ENCODE measurements at regions not wholly inside any gene's neighbourhood (a gene's known extent, or its start where the extent isn't known, plus 50 kb on each side); places are given as distances from the start of the nearest gene placed in this dataset.
"Not testable (repeated sequence)": the region's sequence is repeated elsewhere in the genome, so short reads cannot be mapped to it uniquely, and the experiment has no call there.

DNA sequence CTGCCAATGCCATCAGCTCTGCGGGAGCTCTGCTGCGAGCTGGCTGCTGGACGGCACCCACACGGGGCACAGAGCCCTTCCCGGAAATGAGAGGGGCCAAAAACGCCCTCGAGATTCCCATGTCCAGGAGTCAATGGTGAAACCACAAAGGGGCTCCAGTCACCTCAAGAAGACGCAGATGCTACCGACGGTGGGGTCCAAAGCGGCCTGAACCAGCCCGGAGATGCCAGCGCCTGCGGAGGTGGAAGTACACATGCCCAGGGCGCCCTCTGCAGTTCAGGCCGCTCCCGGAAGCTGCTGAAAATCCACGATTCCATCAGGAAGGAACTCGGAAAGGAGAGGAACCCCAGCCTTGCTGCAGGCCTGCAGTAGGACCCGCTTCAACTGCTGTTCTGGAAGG is 82.4 kb upstream of the SELENOP start:
- no peak for DNase-seq (ENCODE audit: low spot score)

DNA sequence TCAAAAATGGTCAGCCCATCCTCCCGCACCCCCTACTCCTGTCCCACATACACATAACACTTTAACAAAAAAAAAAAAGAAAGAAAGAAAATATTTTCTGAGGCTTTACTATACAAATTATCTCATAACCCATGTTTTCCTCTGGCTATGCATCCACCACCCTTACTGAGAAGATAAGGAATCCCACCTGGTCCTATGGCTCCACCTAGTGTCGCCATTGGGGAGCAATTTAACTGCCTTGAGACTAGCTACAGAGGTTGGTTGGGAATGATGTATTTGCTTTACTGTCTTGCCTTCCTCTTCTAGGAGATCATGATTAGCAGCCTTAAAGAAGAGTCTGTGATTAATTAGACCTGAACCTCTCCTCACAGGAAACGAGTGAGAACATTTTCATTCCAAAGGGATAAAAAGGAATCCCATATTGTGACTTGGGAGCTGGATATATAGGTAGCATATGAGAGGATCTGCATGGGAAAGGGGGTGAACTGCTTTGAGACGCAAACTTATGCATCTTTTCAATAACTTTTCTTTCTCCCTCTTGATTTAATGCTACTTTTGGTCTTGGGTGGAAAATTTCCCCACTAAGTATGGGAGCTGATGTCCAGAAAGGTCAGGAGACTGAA is 77.7 kb upstream of the SELENOP start:
- DNase-seq (ENCODE audit: low spot score), result peak; percentile 54

DNA sequence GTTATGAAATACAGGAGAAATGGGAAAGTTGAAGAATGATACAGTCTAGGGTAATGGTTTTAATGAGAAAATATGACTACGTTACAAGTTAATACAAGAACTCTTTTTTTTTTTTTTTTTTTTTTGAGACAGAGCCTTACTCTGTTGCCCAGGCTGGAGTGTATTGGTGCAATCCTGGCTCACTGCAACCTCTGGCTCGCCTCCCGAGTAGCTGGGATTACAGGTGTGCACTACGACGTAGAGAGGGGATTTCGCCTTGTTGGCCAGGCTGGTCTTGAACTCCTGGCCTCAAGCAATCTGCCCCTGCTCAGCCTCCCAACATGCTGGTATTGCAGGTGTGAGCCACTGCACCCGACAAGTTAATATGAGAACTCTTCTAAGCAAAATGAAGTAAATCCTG is 77.1 kb upstream of the SELENOP start:
- no peak for DNase-seq (ENCODE audit: low spot score)

DNA sequence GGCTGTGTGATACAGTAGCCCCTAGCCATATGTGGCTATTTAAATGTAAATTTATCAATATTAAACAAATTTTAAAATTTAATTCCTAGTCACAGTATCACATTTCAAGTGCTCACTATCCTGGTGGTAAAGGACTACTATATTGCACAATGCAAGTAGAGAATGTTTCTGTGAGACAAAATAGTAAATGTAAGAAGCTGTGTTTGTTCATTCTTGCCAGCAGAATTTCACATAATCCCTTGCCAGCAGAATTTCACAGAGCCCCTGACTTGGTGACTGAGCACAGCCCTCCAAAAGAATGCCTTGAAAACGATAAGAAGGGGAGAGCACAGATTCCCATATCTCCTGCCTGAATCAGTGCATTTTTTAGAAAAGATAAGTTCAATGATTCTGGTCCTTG is 75.9 kb upstream of the SELENOP start:
- DNase-seq (ENCODE audit: low spot score), result no peak

DNA sequence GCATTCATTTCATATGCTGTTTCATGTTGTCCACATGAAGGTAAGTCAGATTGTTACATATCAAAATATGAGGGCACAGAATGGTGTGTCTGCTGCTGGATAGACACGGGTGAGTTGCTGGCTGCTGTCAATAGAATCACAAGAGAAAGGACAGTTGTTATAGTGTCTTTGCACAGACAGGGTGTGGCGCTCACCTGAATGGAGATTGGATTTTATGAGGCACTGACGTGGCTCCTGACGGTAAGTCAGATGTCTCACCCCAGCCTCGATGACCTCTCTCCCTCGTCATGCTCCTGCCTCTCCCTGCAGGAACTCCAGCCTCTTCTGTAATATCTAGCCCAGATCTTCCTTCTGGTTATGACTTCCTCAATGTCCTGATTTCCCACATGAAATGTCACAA is 75.4 kb upstream of the SELENOP start:
- no peak for DNase-seq (ENCODE audit: low spot score)

DNA sequence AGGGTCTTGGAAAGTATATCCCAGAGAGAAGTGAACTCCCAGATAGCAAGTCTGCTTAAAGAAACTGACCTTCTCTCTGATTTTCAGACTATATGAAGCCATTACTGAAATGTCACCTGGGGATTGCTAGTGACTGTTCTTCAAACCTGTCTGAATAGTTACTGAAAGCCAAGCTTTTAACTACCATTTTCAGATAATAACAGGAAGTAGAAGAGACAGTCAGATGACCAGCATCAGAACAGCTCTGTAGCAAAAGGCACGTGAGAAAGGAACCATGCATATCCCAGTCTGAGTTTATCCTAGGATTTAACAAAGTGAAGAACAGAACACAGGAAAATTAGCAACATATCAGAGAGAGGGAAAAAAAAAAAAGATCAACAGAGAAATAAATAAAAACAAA is 74.9 kb upstream of the SELENOP start:
- DNase-seq (ENCODE audit: low spot score), result no peak

DNA sequence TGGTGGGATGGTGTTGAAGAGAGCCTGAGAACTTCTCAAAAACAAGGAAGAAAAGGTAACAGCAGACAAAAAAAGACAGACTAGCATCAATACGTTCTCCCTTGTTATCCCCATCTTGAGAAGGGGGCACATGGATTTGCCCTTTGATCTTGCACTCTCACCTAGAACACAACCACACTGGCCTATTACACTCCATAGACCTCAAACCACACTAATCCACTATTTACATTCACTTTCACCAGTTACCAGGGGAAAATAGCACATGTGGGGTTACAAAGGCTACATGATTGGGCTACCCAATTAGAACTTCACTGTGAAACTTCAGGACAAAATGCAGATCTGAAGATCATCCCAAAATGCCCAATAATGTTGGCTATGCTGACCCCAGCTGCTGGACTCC is 72.6 kb upstream of the SELENOP start:
- DNase-seq (ENCODE audit: low spot score), result no peak

DNA sequence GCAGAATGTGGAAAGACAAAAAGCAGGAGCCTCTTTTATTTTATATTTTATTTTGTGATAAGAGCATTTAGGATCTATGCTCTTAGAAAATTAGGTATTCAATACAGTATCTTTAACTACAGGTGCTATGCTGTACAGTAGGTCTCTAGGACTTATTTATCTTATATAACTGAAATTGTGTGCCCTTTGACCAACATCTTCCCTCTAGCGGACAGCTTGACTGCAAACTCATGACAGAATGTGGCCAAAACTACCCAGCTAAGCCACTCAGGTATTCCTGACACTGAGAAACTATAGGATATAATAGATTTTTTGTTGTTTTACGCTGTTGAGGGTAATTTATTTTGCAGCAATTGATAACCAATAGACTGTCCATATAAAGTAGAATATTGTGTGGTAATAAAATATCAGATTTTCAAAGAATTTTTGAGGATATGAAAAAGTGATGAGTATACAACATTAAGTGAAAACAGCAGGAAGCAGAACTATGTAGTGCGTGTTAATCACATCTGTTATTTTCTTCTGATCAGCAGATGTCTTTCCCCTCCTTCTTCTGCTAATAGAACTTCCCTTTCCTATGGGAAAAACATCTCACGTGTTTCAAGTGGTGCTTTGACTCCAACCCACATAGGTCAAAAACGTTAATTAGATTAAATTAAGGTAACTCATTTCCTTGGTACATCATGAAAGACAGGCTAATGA is 69.9 kb upstream of the SELENOP start:
- no peak for DNase-seq (ENCODE audit: low spot score)

DNA sequence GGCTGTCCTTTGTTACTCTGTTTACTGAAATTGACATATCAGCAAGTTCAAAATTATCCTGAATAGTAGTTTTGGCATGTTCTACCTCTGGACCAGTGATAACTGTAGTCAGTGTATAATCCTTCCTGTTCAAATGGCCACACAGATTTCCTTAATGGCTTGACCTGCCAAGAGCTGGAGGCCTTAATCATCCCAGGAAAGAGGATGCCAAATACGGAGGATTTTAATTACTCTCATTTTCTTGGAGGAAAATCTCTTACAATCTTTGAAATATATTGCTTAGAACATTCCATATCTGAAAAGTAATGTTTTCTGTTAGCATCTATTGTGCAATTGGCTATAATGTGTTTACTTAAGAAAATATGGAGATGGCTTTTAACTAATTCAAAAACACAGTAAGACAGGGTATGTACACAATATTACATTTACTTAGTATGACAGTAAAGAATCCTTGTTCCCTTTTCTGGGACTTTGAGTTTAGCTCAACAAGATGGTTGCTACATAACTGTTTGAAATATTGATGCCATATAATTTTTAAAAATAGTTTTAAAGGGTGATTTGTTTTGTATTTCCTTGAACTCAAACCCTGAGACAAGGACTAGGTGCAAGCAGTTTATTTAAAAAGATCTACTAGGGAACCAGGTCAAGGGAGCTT is 68.9 kb upstream of the SELENOP start:
- DNase-seq (ENCODE audit: low spot score), result no peak

DNA sequence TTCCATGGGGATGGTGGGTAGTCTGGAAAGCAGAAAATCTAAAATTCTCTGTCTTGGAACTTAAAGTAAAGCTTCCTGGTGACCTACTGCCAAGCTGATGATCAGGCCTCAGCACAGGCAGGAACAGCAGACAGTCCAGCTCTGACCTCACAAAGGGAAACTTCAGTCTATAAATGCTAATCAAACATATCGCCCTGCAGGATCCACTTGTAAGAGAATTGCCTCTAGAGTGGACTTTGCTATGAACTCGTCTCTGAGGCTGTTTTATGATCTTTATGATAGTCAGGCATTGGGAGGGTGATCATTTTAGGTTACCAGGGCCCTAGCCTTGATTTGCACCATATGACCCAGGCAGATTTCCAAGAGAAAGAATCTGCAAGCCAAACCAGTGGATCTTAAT is 67.6 kb upstream of the SELENOP start:
- no peak for DNase-seq (ENCODE audit: low spot score)

DNA sequence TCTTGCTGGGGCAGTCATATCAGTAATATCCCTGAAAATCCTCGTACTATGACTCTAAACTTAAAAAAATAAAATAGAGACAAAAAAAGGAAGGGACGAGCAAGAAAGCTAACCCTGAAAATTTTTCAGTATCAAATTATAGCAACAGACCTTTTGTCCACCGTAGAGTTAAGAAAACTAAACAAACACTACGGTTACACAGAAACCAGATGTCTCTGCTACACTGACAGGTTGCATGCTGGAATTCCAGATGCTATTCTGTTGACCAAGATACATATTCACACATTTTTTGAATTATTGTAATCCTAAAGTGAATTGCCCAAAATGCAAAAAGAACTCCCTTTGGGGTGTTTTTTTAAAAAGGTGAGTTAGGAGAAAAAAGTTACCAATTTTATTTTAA is 66.9 kb upstream of the SELENOP start:
- DNase-seq (ENCODE audit: low spot score), result no peak

DNA sequence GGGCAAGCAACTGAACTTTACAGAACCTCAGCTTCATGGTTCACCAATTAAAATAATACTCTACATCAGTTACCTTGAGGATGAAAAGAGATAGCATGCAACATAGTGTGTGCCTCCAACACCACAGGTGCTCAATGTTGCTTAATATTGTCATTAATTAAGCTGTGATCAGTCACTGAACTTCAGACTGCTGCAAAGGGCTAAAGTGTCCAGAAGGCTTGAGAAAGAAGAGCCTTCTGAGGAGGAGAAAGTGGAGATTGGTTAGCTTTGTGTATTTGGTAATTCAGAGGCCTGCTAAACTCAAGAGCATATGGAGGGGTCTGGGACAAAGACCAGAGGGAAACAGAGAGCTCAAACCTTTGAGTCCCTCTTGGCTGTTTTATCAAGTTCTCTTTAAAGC is 66.3 kb upstream of the SELENOP start:
- no peak for DNase-seq (ENCODE audit: low spot score)

DNA sequence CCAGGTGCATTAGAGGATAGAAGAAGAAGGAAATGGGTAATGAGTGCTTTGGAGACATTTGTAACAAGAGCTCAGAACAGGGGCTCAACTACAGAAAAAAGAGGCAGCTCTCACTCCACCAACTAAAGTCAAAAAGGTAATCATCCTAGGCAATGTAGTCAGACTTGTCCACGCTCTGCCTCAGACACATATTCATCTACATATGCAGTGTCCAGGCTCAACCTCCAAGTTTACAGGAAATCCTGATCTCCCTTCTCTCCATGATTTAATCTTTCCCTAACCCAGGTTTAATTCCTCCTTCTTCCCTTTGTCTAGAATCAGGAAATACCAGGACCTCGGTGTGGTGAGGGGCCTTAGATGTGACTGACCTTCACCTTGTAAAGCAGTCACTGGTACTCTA is 65.7 kb upstream of the SELENOP start:
- DNase-seq (ENCODE audit: low spot score), result no peak

DNA sequence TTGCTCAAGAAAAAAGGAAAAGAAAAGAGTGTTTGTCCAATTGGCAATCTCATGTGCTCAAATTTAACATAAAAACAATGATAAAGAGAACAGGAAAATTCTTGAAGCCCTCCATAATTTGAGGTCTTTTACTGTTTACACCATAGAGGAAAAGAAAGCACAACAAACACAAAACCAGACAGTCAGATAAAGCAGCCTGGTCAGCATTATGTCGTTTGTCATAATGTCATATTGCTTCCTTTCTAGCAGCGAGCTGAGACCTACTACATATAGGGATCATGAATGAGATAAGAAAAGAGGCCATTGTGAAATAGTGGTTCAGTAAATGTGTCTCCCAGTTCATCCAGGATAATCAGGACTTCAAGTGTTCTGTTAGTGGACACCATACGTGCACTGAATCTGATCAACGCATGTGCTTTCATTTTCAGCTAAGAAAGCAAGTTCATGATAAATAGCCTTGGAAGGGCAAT is 64.7 kb upstream of the SELENOP start:
- DNase-seq (ENCODE audit: low spot score), result no peak

DNA sequence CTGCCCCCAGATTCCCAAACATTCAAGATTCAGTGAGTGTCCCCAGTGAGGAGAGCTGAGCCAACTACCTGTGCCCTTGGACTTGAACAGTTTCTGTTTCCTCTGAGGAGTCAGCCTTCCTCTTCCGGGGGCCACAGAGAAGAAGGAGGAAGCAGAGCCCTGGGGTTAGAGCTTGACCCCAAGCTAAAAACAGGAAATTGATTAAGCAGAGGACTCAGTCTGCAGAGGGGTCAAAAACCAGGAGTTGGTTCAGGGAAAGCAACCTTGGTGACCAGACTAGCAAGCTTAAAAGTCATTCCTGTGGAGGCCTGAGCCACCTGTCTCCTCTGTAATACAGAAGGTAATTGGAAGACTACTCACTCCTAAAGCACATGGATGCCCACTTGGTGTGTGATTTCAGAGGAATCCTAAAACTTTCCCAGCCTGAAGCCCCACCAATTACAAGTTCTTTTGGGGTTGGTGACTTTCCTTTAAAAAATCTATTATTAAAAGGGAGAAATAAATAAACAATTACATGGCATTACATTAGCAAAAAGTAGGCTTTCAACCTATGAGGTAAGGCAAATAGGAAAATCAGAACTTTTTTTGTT is 64.2 kb upstream of the SELENOP start:
- DNase-seq (ENCODE audit: low spot score), result no peak

DNA sequence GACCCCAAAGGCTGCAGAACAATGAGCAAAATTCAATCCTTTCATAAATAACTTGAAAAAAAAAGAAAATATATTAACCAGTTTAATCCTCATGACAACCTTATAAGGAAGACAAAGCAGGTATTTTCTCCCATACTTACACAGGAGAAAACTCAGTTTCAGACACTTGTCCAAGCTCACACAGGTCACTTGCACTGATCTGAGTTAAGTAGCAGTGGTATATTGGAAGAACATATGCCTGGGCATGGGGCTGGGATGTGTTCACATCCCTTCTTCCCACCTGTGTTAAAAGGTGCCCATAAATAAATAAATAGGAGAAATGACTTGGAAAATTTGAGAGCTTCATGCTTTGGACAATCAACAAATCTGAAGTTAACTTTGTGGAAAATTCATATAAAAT is 63.5 kb upstream of the SELENOP start:
- no peak for DNase-seq (ENCODE audit: low spot score)

DNA sequence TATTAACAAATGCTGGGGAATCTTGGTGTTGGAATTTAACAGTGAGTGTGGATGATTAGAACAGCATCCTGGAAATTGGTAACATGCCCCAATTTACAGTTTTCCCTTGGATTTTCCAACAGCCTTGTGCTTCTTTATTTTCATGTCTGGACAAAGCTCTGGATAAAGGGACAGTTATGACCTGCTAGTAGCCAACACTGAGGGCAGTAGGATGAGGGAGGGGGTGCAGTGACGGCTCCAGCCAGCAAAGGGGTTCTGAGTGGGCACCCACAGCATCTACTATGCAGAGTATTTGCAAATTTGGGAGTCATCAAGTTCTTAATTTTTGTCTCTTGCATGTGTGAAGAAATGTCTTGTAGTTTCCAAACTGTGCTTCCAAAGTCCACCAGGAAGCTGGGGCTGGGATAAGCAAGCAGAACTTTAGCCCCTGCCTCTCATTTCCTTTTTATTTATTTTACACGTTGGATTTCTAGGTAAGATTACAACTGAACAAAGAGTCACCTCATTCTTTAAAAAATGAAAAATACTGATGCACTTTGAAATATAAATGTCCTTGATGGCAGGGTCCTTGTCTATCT is 63.0 kb upstream of the SELENOP start:
- DNase-seq (ENCODE audit: low spot score), result no peak

DNA sequence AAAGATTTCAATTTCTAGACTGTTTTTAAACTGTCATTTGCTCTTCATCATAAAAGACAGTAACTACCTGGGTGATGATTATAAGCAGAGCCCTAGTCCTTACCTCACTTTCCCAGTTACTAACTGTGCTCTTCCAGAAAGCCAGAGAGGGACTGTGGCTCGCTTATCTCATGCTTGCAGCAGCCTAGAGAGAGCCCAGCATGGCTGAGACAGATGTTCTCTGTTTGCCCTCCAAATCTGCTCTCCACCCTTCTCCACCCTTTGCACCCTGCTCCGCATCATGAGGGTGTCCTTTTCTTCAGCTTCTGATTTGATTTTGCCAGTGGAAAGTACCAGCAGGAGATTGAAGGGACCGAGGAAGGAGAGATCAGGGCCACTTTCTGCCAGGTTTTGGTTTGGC is 61.2 kb upstream of the SELENOP start:
- DNase-seq (ENCODE audit: low spot score), result no peak

DNA sequence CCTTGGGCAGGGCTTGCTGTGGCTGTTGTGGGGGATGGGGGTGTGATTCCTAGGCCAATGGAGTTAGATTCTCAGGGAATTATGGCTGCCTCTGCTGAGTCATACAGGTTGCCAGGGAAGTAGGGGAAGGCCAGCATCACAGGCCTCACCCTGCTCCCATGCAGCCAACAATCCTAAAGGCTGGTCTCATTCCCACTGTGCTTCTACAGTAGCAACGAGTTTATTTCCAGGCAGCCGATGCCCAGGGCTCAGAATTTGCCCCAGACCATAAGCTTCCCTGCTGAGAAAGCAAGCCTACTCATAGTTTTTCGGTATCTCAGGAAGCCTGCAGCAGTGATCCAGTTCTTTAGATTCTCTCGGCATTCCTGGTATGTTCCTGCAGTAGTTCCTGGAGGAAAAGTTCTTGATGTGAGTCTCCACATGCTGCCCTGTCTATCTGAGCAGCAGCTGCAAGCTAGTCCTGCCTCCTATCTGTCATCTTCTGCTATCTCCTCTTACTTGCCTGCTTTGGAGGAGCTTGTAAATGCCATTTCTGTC is 59.3 kb upstream of the SELENOP start:
- DNase-seq (ENCODE audit: low spot score), result no peak

DNA sequence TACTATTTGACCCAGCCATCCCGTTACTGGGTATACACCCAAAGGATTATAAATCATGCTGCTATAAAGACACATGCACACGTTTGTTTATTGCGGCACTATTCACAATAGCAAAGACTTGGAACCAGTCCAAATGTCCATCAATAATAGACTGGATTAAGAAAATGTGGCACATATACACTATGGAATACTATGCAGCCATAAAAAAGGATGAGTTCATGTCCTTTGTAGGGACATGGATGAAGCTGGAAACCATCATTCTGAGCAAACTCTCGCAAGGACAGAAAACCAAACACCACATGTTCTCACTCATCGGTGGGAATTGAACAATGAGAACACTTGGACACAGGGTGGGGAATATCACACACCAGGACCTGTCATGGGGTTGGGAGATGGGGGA is 56.7 kb upstream of the SELENOP start:
- DNase-seq (ENCODE audit: low spot score), result not testable (repeated sequence)

DNA sequence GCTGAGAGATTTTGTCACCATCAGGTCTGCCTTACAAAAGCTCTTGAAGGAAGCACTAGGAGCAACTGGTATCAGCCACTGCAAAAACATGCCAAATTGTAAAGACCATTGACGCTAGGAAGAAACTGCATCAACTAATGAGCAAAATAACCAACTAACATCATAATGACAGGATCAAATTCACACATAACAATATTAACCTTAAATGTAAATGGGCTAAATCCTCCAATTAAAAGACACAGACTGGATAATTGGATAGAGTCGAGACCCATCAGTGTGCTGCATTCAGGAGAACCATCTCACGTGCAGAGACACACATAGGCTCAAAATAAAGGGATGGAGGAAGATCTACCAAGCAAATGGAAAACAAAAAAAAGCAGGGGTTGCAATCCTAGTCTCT is 53.1 kb upstream of the SELENOP start:
- DNase-seq (ENCODE audit: low spot score), result not testable (repeated sequence)
